ENCODE measurements at regions not wholly inside any gene's neighbourhood (a gene's known extent, or its start where the extent isn't known, plus 50 kb on each side); places are given as distances from the start of the nearest gene placed in this dataset.

DNA sequence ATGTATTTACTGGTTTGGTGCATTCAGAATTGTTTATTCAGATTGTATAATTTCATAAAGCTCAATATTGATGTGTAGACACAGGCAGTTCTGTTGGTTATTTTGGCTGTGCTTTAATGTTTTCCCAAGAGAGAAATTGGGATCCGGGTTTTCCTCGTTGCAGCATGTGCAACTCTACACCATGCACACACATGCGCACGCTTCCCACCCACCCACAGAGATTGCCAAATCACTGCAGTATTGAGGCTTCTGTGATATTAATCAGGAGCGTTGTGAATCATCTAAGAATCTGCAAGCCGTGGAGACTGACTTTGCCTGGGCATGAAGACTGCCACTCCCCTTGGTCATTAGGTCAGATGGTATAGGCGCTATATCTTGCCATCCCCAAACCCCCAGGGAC lies 571.5 kb downstream of the SLC4A3 start:
- 3% methylated on average over 7 of the region's 7 CpGs for WGBS (ENCODE audit: insufficient coverage, low coverage, missing lambda C conversion rate)
- ATAC-seq (no peak), DNase-seq (ENCODE audit: extremely low read depth in 1 of 4, low spot score in 3 of 4) (no peak), FAIRE-seq (no peak)
- Histone ChIP-seq H3K27me3 (ENCODE audit: control insufficient read depth in 2 of 2, insufficient read depth in 2 of 2, low read length in 2 of 2) (no peaks in the 10 kb centered on the region), H3K9me3 (replicated peaks; ENCODE audit: control insufficient read depth, insufficient read depth, low read depth, low read length) (no peaks in the 10 kb centered on the region), H4K20me1 (replicated peaks; ENCODE audit: control insufficient read depth, insufficient read depth, low read length) (no peaks in the 10 kb centered on the region), H3K4me3 (no peak overlapping the region), H3K9me1 (ENCODE audit: control insufficient read depth, insufficient read depth, low read length) (no peaks in the 10 kb centered on the region), H3K36me3 (ENCODE audit: control insufficient read depth, insufficient read depth, low read length) (no peaks in the 10 kb centered on the region), H3K4me2 (ENCODE audit: insufficient read depth, low read length) (no peak overlapping the region), H2AFZ (ENCODE audit: low read depth, low read length) (no peak overlapping the region), H3K4me1 (replicated peaks in 1 of 2; ENCODE audit: control insufficient read depth in 2 of 2, insufficient read depth in 2 of 2, low read length in 2 of 2) (no peaks in the 10 kb centered on the region), H3K79me2 (ENCODE audit: control insufficient read depth, insufficient read depth, low read length) (no peaks in the 10 kb centered on the region), H3K9ac (ENCODE audit: insufficient read depth in 1 of 2, low read depth in 2 of 2, low read length in 2 of 2) (no peak overlapping the region), H3K27ac (ENCODE audit: extremely low read depth, low read depth, low read length) (no peak overlapping the region)
- BruUV-seq (replicated peaks): no TSS peak
- intact Hi-C loops (cut with micrococcal nuclease) (no loop called here), in situ Hi-C loops (cut with MboI) (no loop called here)
- ChIA-PET POLR2A (no interaction called here), CTCF (ENCODE audit: low intra/inter-chr PET ratio) (interaction anchor here (0.6 kb wide), 1 partner anchor 475 kb away, joined by 3 read pairs; no protein-coding TSS in a partner anchor)
- TF ChIP-seq POLR3A (IDR thresholded peaks at IDR 0.05; ENCODE audit: borderline replicate concordance, extremely low read depth, insufficient read depth, insufficient read length) (no peak), ZFPM2 (CRISPR knock-in tag; IDR thresholded peaks at IDR 0.05) (no peak), ETV5 (CRISPR knock-in tag; IDR thresholded peaks at IDR 0.05; ENCODE audit: low read depth) (no peak), TAL1 (IDR thresholded peaks at IDR 0.05) (no peak), POLR2G (IDR thresholded peaks at IDR 0.05; ENCODE audit: low read depth, low read length) (no peak), SIX5 (IDR thresholded peaks at IDR 0.05; ENCODE audit: borderline replicate concordance in 1 of 2, insufficient read depth in 1 of 2, low read depth in 1 of 2, low read length in 2 of 2) (no peak)
- TF ChIP-seq, protein P1, sequence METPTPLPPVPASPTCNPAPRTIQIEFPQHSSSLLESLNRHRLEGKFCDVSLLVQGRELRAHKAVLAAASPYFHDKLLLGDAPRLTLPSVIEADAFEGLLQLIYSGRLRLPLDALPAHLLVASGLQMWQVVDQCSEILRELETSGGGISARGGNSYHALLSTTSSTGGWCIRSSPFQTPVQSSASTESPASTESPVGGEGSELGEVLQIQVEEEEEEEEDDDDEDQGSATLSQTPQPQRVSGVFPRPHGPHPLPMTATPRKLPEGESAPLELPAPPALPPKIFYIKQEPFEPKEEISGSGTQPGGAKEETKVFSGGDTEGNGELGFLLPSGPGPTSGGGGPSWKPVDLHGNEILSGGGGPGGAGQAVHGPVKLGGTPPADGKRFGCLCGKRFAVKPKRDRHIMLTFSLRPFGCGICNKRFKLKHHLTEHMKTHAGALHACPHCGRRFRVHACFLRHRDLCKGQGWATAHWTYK (CRISPR knock-in tag; IDR thresholded peaks at IDR 0.05): no peak

All from K562 (cell line).